ENCODE measurements at regions not wholly inside any gene's neighbourhood (a gene's known extent, or its start where the extent isn't known, plus 50 kb on each side); places are given as distances from the start of the nearest gene placed in this dataset.

DNA sequence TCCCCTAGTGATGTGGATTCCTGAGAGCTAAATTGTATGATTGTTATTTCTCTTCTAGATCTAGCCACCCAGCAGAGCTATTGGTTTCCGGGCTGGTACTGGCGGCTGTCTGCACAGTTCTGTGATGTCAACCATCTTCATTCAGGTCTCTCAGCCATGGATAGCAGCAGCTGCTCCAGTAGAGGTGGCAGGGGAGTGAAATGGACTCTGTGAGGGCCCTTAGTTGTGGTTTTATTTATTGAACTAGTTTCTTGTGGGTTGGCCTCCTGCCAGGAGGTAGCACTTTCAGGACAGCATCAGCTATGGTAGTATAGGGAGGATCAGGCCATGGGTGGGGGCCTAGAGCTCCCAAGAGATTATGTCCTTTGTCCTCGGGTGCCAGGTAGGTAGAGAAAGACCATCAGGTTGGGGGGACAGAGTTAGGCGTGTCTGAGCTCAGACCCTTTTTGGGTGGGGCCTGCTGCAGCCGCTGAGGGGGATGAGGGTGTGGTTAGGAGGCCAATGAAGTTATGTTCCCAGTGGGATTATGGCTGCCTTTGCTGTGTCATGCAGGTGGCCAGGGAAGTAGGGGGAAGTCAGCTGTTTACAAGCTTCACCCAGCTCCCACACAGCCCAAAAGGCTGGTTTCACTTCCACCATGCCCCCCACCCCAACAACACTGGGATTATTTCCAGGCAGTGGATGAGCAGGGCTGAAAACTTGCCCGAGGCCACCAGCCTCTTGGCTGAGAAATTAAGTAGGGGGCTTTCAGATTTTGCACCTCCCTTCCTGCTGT, 55.1 kb upstream of the RGS4 start:
- Histone ChIP-seq H3K27me3 (ENCODE audit: control insufficient read depth, insufficient read depth, low read length, poor library complexity, severe bottlenecking) (no peaks in the 10 kb centered on the region), H3K9me3 (ENCODE audit: control insufficient read depth, low read length) (no peaks in the 10 kb centered on the region), H3K27ac (ENCODE audit: low read depth, low read length) (no peak overlapping the region), H3K4me3 (ENCODE audit: low read length) (no peak overlapping the region), H3K4me1 (ENCODE audit: control insufficient read depth, insufficient read depth, low read length) (no peaks in the 10 kb centered on the region), H3K36me3 (ENCODE audit: control insufficient read depth, insufficient read depth, low read length) (no peaks in the 10 kb centered on the region), H3K9ac (ENCODE audit: extremely low read depth, low read length, poor library complexity, severe bottlenecking) (no peak overlapping the region)
- WGBS, 2 experiments (ENCODE audit: insufficient coverage in 1 of 2, insufficient read length in 1 of 2), result 91 to 93% methylated on average over 3 to 6 of the region's 6 CpGs
- H3K27ac Mint-ChIP-seq, result no peak overlapping the region
- TF ChIP-seq, protein P1, sequence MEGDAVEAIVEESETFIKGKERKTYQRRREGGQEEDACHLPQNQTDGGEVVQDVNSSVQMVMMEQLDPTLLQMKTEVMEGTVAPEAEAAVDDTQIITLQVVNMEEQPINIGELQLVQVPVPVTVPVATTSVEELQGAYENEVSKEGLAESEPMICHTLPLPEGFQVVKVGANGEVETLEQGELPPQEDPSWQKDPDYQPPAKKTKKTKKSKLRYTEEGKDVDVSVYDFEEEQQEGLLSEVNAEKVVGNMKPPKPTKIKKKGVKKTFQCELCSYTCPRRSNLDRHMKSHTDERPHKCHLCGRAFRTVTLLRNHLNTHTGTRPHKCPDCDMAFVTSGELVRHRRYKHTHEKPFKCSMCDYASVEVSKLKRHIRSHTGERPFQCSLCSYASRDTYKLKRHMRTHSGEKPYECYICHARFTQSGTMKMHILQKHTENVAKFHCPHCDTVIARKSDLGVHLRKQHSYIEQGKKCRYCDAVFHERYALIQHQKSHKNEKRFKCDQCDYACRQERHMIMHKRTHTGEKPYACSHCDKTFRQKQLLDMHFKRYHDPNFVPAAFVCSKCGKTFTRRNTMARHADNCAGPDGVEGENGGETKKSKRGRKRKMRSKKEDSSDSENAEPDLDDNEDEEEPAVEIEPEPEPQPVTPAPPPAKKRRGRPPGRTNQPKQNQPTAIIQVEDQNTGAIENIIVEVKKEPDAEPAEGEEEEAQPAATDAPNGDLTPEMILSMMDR (conservative IDR thresholded peaks at IDR 0.05), result no peak
- H3K4me3 Mint-ChIP-seq, result no peak overlapping the region
- H3K36me3 Mint-ChIP-seq (ENCODE audit: low read depth), result no peaks in the 10 kb centered on the region
- no peak for DNase-seq
- H3K27me3 Mint-ChIP-seq (ENCODE audit: insufficient read depth), result no peaks in the 10 kb centered on the region
- H3K4me1 Mint-ChIP-seq, result no peaks in the 10 kb centered on the region
- H3K9me3 Mint-ChIP-seq, result peaks cover 7% of the 10 kb centered on the region

DNA sequence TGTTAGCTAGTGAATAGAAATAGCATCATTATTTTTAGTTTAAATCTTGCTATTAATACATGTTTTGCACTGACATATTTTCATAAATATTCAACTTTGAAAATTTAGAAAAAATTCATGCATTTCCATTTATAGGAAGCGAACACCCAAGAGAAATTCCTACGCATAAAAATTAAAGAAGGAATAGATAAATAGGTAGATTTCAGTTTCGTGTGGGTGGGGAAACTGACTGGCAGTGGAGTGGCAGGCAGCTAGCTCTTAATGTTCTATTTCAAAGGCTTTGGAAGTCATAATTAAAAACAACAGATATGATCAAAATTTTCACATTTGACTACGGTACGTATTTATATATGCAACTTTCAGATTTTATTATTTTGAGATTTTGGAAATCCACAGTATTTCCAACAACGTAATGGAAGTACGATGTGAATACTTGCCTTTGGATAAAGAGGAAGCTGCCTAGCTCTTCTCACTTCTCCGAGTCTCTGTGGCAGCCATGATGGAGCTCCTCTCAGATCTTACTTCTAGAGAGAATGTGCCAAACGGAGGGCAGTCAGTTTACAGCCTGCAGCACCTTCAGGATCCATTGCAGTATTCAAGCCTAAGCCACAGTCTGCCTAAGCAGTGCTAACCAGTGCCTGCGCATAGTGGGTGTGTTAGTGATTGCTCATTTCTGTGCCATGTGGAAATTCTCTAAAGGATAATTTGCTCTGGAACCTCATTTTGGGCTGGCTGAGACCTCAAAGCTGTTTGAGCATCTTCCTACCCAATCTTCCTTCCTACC, 62.9 kb upstream of the RGS4 start:
- no peak overlapping the region for H3K4me3 ChIP-seq (ENCODE audit: low read length)
- no peaks in the 10 kb centered on the region for H3K36me3 Mint-ChIP-seq (ENCODE audit: low read depth)
- no peaks in the 10 kb centered on the region for H3K4me1 Mint-ChIP-seq
- H3K27ac ChIP-seq (ENCODE audit: low read depth, low read length), result no peak overlapping the region
- no peaks in the 10 kb centered on the region for H3K9me3 ChIP-seq (ENCODE audit: control insufficient read depth, low read length)
- H3K9ac ChIP-seq (ENCODE audit: extremely low read depth, low read length, poor library complexity, severe bottlenecking), result no peak overlapping the region
- no peaks in the 10 kb centered on the region for H3K27me3 ChIP-seq (ENCODE audit: control insufficient read depth, insufficient read depth, low read length, poor library complexity, severe bottlenecking)
- H3K4me3 Mint-ChIP-seq, result no peak overlapping the region
- no peaks in the 10 kb centered on the region for H3K27me3 Mint-ChIP-seq (ENCODE audit: insufficient read depth)
- H3K36me3 ChIP-seq (ENCODE audit: control insufficient read depth, insufficient read depth, low read length), result no peaks in the 10 kb centered on the region
- no peaks in the 10 kb centered on the region for H3K4me1 ChIP-seq (ENCODE audit: control insufficient read depth, insufficient read depth, low read length)
- DNase-seq, result no peak
- TF ChIP-seq, protein P1 (conservative IDR thresholded peaks at IDR 0.05), result no peak
- no peaks in the 10 kb centered on the region for H3K9me3 Mint-ChIP-seq
- no peak overlapping the region for H3K27ac Mint-ChIP-seq
- WGBS, 2 experiments (ENCODE audit: insufficient coverage in 1 of 2, insufficient read length in 1 of 2), result 92 to 94% methylated on average over 6 to 10 of the region's 10 CpGs

DNA sequence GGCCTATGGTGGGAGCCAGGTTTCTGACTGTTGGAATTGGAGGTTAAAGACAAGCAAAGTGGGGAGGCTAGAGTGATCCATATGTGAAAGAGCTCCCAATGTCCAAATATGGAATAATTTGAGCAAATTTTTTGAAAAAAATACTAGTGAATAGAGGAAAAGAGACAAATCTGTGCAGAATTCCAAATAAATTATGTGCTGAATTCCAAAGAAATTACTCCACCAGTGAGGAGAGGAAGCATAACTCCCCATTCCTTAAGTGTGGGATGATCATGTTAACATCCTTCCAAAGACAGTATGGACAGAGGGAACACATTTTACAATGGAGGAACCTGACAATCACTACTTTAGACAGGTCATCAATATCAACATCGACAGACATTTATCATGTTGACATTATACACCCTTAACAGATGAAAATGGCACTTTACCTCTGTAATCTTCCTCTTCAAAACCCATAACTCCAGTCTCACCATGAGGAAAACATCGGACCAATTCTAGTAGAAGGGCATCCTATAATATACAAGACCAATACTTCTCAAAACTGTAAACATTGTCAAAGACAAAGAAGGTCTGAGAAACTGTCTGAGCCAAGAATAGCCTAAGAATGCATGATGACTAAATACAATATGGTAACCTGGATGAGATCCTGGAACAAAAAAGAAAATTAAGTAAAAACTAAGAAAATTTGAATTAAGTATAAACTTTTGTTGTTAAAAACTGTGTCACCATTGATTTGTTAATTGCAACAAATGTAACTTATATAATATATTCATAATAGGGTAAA, 71.5 kb upstream of the RGS4 start:
- Mint-ChIP-seq H3K36me3 (ENCODE audit: low read depth) (no peaks in the 10 kb centered on the region), H3K27me3 (ENCODE audit: insufficient read depth) (no peaks in the 10 kb centered on the region), H3K4me3 (no peak overlapping the region), H3K4me1 (no peaks in the 10 kb centered on the region), H3K27ac (no peak overlapping the region), H3K9me3 (no peaks in the 10 kb centered on the region)
- TF ChIP-seq, protein P1 (conservative IDR thresholded peaks at IDR 0.05), result no peak
- Histone ChIP-seq H3K36me3 (ENCODE audit: control insufficient read depth, insufficient read depth, low read length) (no peaks in the 10 kb centered on the region), H3K9me3 (ENCODE audit: control insufficient read depth, low read length) (no peaks in the 10 kb centered on the region), H3K27ac (ENCODE audit: low read depth, low read length) (no peak overlapping the region), H3K9ac (ENCODE audit: extremely low read depth, low read length, poor library complexity, severe bottlenecking) (no peak overlapping the region), H3K4me3 (ENCODE audit: low read length) (no peak overlapping the region), H3K27me3 (ENCODE audit: control insufficient read depth, insufficient read depth, low read length, poor library complexity, severe bottlenecking) (no peaks in the 10 kb centered on the region), H3K4me1 (ENCODE audit: control insufficient read depth, insufficient read depth, low read length) (no peaks in the 10 kb centered on the region)
- DNase-seq, result no peak
- WGBS, 2 experiments (ENCODE audit: insufficient coverage in 1 of 2, insufficient read length in 1 of 2), result 97 to 100% methylated on average over 1 to 2 of the region's 2 CpGs

Data from endodermal cell (in vitro differentiated cells).